NB4 (cell line): ENCODE measurements at regions not wholly inside any gene's neighbourhood (a gene's known extent, or its start where the extent isn't known, plus 50 kb on each side); places are given as distances from the start of the nearest gene placed in this dataset.

Experiments
- MYC ChIP-seq: IDR thresholded peaks from 2 replicates; pipeline ENCODE4 v1.6.1; 2011; ENCODE audit warnings: low read depth, low read length
- TF ChIP-seq, protein P1 (sequence below): IDR thresholded peaks from one replicate; pipeline ENCODE4 v1.5.1; 2012; ENCODE audit warnings: low read depth, low read length

GRCh38 chr12:60182354-60182753 is 586.5 kb downstream of the SLC16A7 start:
- TF ChIP-seq, protein P1, sequence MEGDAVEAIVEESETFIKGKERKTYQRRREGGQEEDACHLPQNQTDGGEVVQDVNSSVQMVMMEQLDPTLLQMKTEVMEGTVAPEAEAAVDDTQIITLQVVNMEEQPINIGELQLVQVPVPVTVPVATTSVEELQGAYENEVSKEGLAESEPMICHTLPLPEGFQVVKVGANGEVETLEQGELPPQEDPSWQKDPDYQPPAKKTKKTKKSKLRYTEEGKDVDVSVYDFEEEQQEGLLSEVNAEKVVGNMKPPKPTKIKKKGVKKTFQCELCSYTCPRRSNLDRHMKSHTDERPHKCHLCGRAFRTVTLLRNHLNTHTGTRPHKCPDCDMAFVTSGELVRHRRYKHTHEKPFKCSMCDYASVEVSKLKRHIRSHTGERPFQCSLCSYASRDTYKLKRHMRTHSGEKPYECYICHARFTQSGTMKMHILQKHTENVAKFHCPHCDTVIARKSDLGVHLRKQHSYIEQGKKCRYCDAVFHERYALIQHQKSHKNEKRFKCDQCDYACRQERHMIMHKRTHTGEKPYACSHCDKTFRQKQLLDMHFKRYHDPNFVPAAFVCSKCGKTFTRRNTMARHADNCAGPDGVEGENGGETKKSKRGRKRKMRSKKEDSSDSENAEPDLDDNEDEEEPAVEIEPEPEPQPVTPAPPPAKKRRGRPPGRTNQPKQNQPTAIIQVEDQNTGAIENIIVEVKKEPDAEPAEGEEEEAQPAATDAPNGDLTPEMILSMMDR: no peak
- TF ChIP-seq MYC: no peak
